HG03060 (cell line): ENCODE measurements at regions not wholly inside any gene's neighbourhood (a gene's known extent, or its start where the extent isn't known, plus 50 kb on each side); places are given as distances from the start of the nearest gene placed in this dataset.
"Not testable (repeated sequence)": the region's sequence is repeated elsewhere in the genome, so short reads cannot be mapped to it uniquely, and the experiment has no call there.

Experiments
- ATAC-seq: cut with Tn5 transposase; IDR thresholded peaks from one replicate; pipeline ENCODE4 v1.9.1; 2021; ENCODE audit warnings: low read depth, moderate number of reproducible peaks; ENCODE audit not compliant: unreplicated experiment

GRCh38 chr12:68538726-68539614 is 71.7 kb upstream of the RAP1B start:
- no peak for ATAC-seq

GRCh38 chr12:68539615-68539952 is 71.1 kb upstream of the RAP1B start:
- no peak for ATAC-seq

DNA sequence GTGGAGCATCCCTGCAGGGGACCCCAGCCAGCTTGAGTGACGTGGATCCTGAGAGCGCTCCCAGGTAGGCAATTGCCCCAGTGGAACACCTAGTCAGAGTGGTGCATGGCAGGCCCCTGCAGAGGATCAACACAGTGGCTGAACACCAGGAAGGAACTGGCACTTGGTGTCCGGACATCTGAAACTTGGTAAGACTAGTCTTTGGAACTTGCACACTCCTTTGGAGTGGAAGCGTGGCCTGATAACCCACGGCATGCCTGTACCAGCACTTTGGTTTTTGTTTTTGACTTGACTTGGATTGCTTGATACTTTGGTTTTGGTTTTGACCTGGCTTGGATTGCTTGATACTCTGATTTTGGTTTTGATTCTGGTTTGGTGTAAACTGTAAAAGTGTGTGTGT is 69.9 kb upstream of the RAP1B start:
- not testable (repeated sequence) for ATAC-seq

DNA sequence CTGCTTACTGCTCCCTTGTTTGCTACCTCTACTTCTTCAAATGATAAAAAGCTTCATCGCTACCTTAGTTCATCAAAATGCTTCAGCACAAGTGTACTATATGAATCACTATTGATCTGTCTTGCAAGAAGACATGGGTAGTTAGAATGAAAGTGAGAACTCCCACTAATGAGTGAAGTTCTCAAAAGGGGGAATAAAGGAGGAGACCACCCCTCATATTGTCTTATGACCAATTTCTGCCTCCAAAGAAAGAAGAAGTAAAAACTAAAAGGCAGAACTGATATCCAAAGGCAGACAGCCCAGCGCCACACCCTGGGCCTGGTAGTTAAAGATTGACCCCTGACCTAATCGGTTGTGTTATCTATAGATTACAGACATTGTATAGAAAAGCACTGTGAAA is 63.4 kb upstream of the RAP1B start:
- not testable (repeated sequence) for ATAC-seq

GRCh38 chr12:68552605-68553195 is 58.0 kb upstream of the RAP1B start:
- ATAC-seq, result not testable (repeated sequence)

DNA sequence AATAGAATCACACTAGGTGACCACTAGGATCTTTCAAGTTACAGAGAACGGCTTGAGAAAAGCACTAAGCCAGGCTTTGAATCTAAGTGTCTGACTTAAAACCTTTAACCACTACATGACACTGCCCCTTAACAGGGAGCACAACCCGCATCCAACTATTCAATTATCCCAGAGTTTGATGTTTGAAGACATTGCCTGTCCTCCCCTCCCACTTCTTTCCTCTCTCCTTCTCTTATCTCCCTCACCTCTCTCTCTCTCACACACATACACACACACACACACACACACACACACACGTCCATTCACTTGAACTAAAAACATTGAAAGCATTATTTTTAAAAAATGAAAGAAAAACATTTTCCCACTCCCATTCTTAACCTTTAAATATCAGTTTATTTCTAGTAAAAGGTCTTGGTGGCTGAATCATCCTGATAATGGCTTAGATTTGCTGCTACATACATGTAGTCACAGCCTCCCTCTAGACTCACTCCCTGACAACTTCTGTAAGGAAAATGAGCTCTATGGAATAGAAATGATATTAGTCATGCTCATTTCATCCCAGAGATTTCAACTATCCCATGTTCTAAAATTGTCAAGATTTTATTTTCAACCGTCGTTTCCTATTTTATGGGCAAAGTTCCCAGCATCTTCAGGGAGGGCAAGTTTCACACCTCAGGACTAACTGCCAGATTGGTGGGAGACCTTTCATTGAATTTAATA is 53.5 kb upstream of the RAP1B start:
- no peak for ATAC-seq

- no peak for ATAC-seq
These were observed 51.5 kb upstream of the RAP1B start for GRCh38 chr12:68559246-68559645.

DNA sequence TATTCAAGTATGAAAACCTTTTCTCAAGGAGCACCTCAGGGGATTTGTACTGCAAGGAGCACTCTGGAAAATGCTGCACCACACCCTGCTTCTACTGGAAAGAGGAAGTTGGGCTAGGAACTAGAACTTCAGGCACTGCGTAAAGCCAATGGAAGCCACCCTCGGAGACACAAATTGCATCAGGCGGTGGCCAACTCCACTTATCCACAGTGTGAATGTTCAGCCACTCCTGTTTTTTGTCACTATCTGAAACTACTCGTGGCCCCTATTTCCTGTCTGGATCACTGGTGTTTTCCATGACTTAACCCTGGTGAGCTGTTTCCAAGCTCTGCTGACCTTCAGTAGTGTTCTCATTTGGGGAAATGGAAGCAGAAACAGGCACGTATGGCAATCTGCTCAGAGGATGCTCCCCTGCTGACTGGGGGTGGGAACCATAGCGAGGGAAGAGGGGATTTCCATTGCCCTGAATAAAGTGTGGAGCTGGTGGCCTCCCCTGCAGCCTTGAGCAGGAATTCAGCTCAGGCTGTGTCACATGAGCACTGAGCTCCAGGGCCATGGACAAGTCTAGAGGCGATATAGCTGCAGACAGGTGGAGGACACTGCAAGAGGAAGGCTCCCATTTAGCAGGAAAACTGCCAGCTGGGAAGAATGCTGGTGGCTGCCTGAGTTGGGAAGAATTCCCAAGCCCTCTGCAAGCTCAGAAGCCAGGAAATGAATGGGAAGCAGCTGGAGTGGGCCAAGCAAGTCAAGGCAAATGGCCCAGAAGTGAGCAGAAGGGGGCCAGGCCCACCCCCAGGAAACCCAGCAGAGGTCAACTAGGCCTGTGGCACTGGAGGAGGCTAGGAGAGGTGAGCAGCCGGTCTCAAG is 50.5 kb upstream of the RAP1B start:
- ATAC-seq, result no peak

GRCh38 chr12:68560851-68561422 is 49.8 kb upstream of the RAP1B start:
- no peak for ATAC-seq
